ENCODE measurements at regions not wholly inside any gene's neighbourhood (a gene's known extent, or its start where the extent isn't known, plus 50 kb on each side); places are given as distances from the start of the nearest gene placed in this dataset.
"Not testable (repeated sequence)": the region's sequence is repeated elsewhere in the genome, so short reads cannot be mapped to it uniquely, and the experiment has no call there.

DNA sequence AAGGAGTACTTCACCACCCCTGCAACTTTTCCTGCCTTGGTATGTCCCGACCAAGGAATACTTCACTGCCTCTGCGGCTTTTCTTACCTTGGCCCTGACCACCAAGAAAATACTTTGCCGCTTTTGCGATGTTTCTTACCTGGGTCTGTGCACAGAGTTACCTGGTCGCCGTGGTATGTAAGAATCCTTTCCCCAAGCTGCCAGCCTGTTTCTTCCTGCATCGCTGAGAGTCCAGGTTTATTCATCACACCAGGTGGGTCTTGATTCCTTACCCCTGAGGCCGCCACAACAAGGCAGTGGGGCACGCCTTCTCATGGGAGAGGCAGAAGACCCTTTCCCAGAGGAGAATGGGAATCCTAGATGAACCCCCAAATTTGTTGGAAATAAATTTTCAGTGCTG lies 511.3 kb downstream of the EDEM1 start:
- Histone ChIP-seq H3K27me3 (ENCODE audit: control insufficient read depth, insufficient read depth, low read length) (no peaks in the 10 kb centered on the region), H3K9ac (ENCODE audit: low read length in 3 of 3) (no peak overlapping the region), H3K4me1 (ENCODE audit: control insufficient read depth in 2 of 3, insufficient read depth in 2 of 3, low read depth in 1 of 3, low read length in 3 of 3) (no peaks in the 10 kb centered on the region), H3K27ac (ENCODE audit: low read depth in 2 of 2, low read length in 2 of 2) (no peak overlapping the region), H3K36me3 (ENCODE audit: control insufficient read depth in 2 of 3, insufficient read depth in 3 of 3, low read length in 3 of 3) (no peaks in the 10 kb centered on the region), H3K4me3 (ENCODE audit: low read length in 3 of 3) (no peak overlapping the region), H3K9me3 (ENCODE audit: control insufficient read depth in 2 of 3, insufficient read depth in 1 of 3, low read length in 3 of 3) (no peaks in the 10 kb centered on the region)
- FAIRE-seq (no peak), DNase-seq (no peak)
- intact Hi-C loops (cut with DNase I), result no loop called here
- TF ChIP-seq, protein P1, sequence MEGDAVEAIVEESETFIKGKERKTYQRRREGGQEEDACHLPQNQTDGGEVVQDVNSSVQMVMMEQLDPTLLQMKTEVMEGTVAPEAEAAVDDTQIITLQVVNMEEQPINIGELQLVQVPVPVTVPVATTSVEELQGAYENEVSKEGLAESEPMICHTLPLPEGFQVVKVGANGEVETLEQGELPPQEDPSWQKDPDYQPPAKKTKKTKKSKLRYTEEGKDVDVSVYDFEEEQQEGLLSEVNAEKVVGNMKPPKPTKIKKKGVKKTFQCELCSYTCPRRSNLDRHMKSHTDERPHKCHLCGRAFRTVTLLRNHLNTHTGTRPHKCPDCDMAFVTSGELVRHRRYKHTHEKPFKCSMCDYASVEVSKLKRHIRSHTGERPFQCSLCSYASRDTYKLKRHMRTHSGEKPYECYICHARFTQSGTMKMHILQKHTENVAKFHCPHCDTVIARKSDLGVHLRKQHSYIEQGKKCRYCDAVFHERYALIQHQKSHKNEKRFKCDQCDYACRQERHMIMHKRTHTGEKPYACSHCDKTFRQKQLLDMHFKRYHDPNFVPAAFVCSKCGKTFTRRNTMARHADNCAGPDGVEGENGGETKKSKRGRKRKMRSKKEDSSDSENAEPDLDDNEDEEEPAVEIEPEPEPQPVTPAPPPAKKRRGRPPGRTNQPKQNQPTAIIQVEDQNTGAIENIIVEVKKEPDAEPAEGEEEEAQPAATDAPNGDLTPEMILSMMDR (IDR thresholded peaks at IDR 0.05; ENCODE audit: borderline replicate concordance, extremely low read depth, insufficient read depth), result no peak

DNA sequence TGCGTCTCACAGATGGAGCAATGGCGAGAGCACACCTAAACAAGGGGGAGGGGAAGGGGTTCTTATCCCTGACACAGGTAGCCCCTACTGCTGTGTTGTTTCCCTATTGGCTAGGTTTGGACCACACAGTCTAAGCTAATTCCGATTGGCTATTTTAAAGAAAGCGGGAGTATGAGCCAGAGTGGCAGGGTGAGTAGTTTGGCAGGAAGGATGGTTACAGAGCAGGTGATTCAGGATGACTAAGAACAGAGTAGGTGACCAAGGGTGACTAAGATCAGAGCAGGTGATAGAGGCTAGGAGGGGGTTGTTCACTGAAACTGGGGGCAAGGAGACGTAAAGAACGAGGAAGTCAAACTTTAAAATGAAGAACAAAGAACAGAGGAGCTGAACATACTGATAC lies 511.8 kb downstream of the EDEM1 start:
- FAIRE-seq (no peak), DNase-seq (no peak)
- intact Hi-C loops (cut with DNase I), result no loop called here
- TF ChIP-seq, protein P1 (IDR thresholded peaks at IDR 0.05; ENCODE audit: borderline replicate concordance, extremely low read depth, insufficient read depth), result no peak
- H3K27me3 ChIP-seq (ENCODE audit: control insufficient read depth, insufficient read depth, low read length), result no peaks in the 10 kb centered on the region
- no peak overlapping the region for H3K4me3 ChIP-seq (ENCODE audit: low read length in 3 of 3)
- H3K9me3 ChIP-seq (ENCODE audit: control insufficient read depth in 2 of 3, insufficient read depth in 1 of 3, low read length in 3 of 3), result no peaks in the 10 kb centered on the region
- no peak overlapping the region for H3K27ac ChIP-seq (ENCODE audit: low read depth in 2 of 2, low read length in 2 of 2)
- no peaks in the 10 kb centered on the region for H3K4me1 ChIP-seq (ENCODE audit: control insufficient read depth in 2 of 3, insufficient read depth in 2 of 3, low read depth in 1 of 3, low read length in 3 of 3)
- H3K9ac ChIP-seq (ENCODE audit: low read length in 3 of 3), result no peak overlapping the region
- H3K36me3 ChIP-seq (ENCODE audit: control insufficient read depth in 2 of 3, insufficient read depth in 3 of 3, low read length in 3 of 3), result no peaks in the 10 kb centered on the region

DNA sequence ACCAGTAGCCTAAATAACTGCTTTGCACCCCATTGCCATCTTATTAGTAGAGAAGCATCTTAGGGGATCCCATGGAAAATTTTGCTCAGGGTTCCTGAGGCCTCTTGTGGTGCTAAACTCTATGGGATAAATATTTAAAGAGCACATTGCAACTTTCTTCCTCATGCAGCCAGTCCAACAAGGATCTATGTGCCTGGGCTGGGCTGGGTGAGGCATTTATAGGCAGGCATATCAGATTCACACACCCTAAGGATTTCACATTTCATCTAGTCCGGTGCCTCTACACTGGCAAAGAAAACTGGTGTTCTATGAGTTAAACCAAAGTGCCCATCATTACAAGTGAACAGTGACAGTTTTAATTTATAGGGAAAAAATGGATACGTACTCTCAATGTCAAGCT lies 512.3 kb downstream of the EDEM1 start:
- H3K9me3 ChIP-seq (ENCODE audit: control insufficient read depth in 2 of 3, insufficient read depth in 1 of 3, low read length in 3 of 3), result no peaks in the 10 kb centered on the region
- no peak overlapping the region for H3K4me3 ChIP-seq (ENCODE audit: low read length in 3 of 3)
- H3K36me3 ChIP-seq (ENCODE audit: control insufficient read depth in 2 of 3, insufficient read depth in 3 of 3, low read length in 3 of 3), result no peaks in the 10 kb centered on the region
- FAIRE-seq (no peak), DNase-seq (no peak)
- intact Hi-C loops (cut with DNase I), result no loop called here
- TF ChIP-seq, protein P1 (IDR thresholded peaks at IDR 0.05; ENCODE audit: borderline replicate concordance, extremely low read depth, insufficient read depth), result no peak
- no peak overlapping the region for H3K9ac ChIP-seq (ENCODE audit: low read length in 3 of 3)
- no peaks in the 10 kb centered on the region for H3K4me1 ChIP-seq (ENCODE audit: control insufficient read depth in 2 of 3, insufficient read depth in 2 of 3, low read depth in 1 of 3, low read length in 3 of 3)
- no peaks in the 10 kb centered on the region for H3K27me3 ChIP-seq (ENCODE audit: control insufficient read depth, insufficient read depth, low read length)
- no peak overlapping the region for H3K27ac ChIP-seq (ENCODE audit: low read depth in 2 of 2, low read length in 2 of 2)

DNA sequence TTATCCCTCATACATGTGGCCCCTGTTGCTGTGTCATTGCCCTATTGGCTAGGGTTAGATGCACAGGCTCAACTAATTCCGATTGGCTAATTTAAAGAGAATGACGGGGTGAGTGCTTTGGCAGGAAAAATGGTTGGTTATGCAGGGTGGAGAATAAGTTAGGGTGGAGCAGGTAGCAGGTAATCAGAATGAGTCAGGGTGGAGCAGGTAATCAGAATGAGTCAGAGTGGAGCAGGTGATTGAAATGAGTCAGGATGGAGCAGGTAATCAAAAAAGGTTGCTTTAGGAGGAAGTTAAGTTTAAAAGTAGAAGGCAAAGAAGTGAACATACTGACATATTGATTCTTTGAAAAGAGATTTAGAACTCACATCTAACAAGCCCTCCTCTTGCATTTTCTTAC lies 513.5 kb downstream of the EDEM1 start:
- H3K27me3 ChIP-seq (ENCODE audit: control insufficient read depth, insufficient read depth, low read length); intact Hi-C loops (cut with DNase I); FAIRE-seq; H3K4me3 ChIP-seq (ENCODE audit: low read length in 3 of 3); H3K36me3 ChIP-seq (ENCODE audit: control insufficient read depth in 2 of 3, insufficient read depth in 3 of 3, low read length in 3 of 3); DNase-seq; H3K9me3 ChIP-seq (ENCODE audit: control insufficient read depth in 2 of 3, insufficient read depth in 1 of 3, low read length in 3 of 3); H3K4me1 ChIP-seq (ENCODE audit: control insufficient read depth in 2 of 3, insufficient read depth in 2 of 3, low read depth in 1 of 3, low read length in 3 of 3); H3K27ac ChIP-seq (ENCODE audit: low read depth in 2 of 2, low read length in 2 of 2); H3K9ac ChIP-seq (ENCODE audit: low read length in 3 of 3): not testable (repeated sequence)

All from kidney (tissue), 13 donors.